ENCODE measurements at regions not wholly inside any gene's neighbourhood (a gene's known extent, or its start where the extent isn't known, plus 50 kb on each side); places are given as distances from the start of the nearest gene placed in this dataset.

- TF ChIP-seq POLR2AphosphoS5 (IDR thresholded peaks at IDR 0.05): no peak
- no peak for TF ChIP-seq POLR2A (IDR thresholded peaks at IDR 0.05)
- no peak for TF ChIP-seq CTCF (IDR thresholded peaks at IDR 0.05)
- TF ChIP-seq EP300 (IDR thresholded peaks at IDR 0.05): no peak
Observed at GRCh38 chr2:41314511-41315070, 733.2 kb upstream of the PKDCC start.

All from stomach (tissue), 4 donors.